Trophoblast cell (in vitro differentiated cells and primary cell): ENCODE measurements at regions not wholly inside any gene's neighbourhood (a gene's known extent, or its start where the extent isn't known, plus 50 kb on each side); places are given as distances from the start of the nearest gene placed in this dataset.

Source experiments
- DNase-seq, 2 donors: peaks; one replicate each; pipeline ENCODE4 v3.0.0-alpha.2; 2016
- H2AFZ ChIP-seq: 2 replicates; pipeline ENCODE4 v1.6.1; 2013; ENCODE audit warnings: low read length, moderate library complexity, mild to moderate bottlenecking; ENCODE audit not compliant: insufficient read depth, poor library complexity
- H2AK5ac ChIP-seq: 2 replicates; pipeline ENCODE4 v1.6.1; 2013; ENCODE audit warnings: mild to moderate bottlenecking, low read length
- H2BK120ac ChIP-seq: 2 replicates; pipeline ENCODE4 v1.6.1; 2013; ENCODE audit warnings: low read length, mild to moderate bottlenecking, moderate library complexity; ENCODE audit not compliant: insufficient read depth, poor library complexity
- H2BK12ac ChIP-seq: 2 replicates; pipeline ENCODE4 v1.6.1; 2013; ENCODE audit warnings: mild to moderate bottlenecking, low read length, moderate library complexity
- H2BK5ac ChIP-seq: 2 replicates; pipeline ENCODE4 v1.6.1; 2013; ENCODE audit warnings: low read length, low read depth, moderate library complexity, mild to moderate bottlenecking; ENCODE audit not compliant: poor library complexity
- H3K14ac ChIP-seq: 2 replicates; pipeline ENCODE4 v1.6.1; 2013; ENCODE audit warnings: mild to moderate bottlenecking, low read length
- H3K18ac ChIP-seq: 2 replicates; pipeline ENCODE4 v1.6.1; 2013; ENCODE audit warnings: mild to moderate bottlenecking, low read length
- H3K23ac ChIP-seq: 2 replicates; pipeline ENCODE4 v1.6.1; 2013; ENCODE audit warnings: low read length
- H3K27ac ChIP-seq: 2 replicates; pipeline ENCODE4 v1.5.1; 2013; ENCODE audit warnings: low read depth, mild to moderate bottlenecking, inconsistent platforms, low read length, moderate library complexity
- H3K27me3 ChIP-seq: 2 replicates; pipeline ENCODE4 v1.6.1; 2013; ENCODE audit warnings: inconsistent platforms, mild to moderate bottlenecking, low read length, moderate library complexity; ENCODE audit not compliant: insufficient read depth
- H3K36me3 ChIP-seq, 2 experiments: 1 replicate in 1 of 2; 2 replicates in 1 of 2; pipeline ENCODE4 v1.6.1; 2013; ENCODE audit warnings: low read length in 2 of 2, mild to moderate bottlenecking in 2 of 2, moderate library complexity in 1 of 2; ENCODE audit not compliant: insufficient read depth in 2 of 2, control insufficient read depth in 1 of 2
- H3K4ac ChIP-seq: 2 replicates; pipeline ENCODE4 v1.6.1; 2013; ENCODE audit warnings: low read depth, mild to moderate bottlenecking, low read length, moderate library complexity
- H3K4me1 ChIP-seq, 2 experiments: 1 replicate in 1 of 2; 2 replicates in 1 of 2; pipeline ENCODE4 v1.6.1; 2013; ENCODE audit warnings: low read length in 2 of 2, mild to moderate bottlenecking in 2 of 2, moderate library complexity in 1 of 2; ENCODE audit not compliant: insufficient read depth in 2 of 2, control insufficient read depth in 1 of 2
- H3K4me2 ChIP-seq: 2 replicates; pipeline ENCODE4 v1.6.1; 2013; ENCODE audit warnings: inconsistent platforms, mild to moderate bottlenecking, low read length, moderate library complexity
- H3K4me3 ChIP-seq: 2 replicates; pipeline ENCODE4 v1.5.1; 2013; ENCODE audit warnings: mild to moderate bottlenecking, low read depth, low read length, inconsistent platforms
- H3K79me1 ChIP-seq: one replicate; pipeline ENCODE4 v1.6.1; 2013; ENCODE audit warnings: low read length
- H3K79me2 ChIP-seq: 2 replicates; pipeline ENCODE4 v1.6.1; 2013; ENCODE audit warnings: low read length, mild to moderate bottlenecking; ENCODE audit not compliant: control insufficient read depth, insufficient read depth, poor library complexity
- H3K9ac ChIP-seq: 2 replicates; pipeline ENCODE4 v1.6.1; 2013; ENCODE audit warnings: mild to moderate bottlenecking, low read length
- H3K9me3 ChIP-seq: 2 replicates; pipeline ENCODE4 v1.6.1; 2013; ENCODE audit warnings: low read depth, mild to moderate bottlenecking, control low read depth, inconsistent platforms, low read length; ENCODE audit not compliant: insufficient read depth
- H4K12ac ChIP-seq: 2 replicates; pipeline ENCODE4 v1.6.1; 2013; ENCODE audit warnings: low read depth, mild to moderate bottlenecking, low read length, moderate library complexity
- H4K8ac ChIP-seq: 2 replicates; pipeline ENCODE4 v1.6.1; 2013; ENCODE audit warnings: low read depth, mild to moderate bottlenecking, low read length, moderate library complexity
- H4K91ac ChIP-seq: one replicate; pipeline ENCODE4 v1.6.1; 2013; ENCODE audit warnings: low read depth, mild to moderate bottlenecking, low read length, moderate library complexity
- WGBS: extraction: QIAGEN DNeasy Blood & Tissue Kit; methylation state at CpG from one replicate; pipeline ENCODE4 v1.1.7; 2013; ENCODE audit warnings: missing lambda C conversion rate; ENCODE audit not compliant: insufficient read length, insufficient coverage; ENCODE audit errors: extremely low coverage; 5-methylcytosine and 5-hydroxymethylcytosine counted together

DNA sequence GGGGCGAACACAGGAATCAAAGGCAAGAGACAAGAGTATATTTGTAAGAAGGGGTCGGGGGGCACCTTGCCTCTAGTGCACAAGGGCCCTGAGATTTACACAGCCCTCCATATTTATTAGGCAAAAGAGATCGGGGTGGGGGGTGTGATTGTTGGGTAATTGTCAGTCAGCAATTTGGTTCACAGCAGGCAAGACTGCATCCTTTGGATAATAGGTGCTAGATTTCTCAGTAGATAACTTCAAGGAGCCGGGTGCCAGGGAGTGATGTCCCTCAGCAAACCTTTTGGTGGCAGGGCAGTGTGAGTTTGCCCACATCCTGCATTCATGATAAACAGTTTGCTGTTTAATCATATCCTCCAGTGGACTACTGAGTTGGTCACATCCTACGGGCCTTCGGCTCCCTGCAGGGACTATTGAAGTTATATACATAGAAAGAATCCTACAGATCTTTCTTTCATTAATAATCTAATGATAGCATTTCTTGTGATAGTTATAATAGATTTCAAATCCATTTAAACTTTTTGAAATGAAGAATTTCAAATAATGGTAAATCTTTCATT lies 178.5 kb downstream of the GNAI1 start:
- WGBS, result no CpG with 5 or more reads among the region's 6 CpGs
- no peaks in the 10 kb centered on the region for H3K79me2 ChIP-seq
- H4K91ac ChIP-seq, result no peak overlapping the region
- H3K4me2 ChIP-seq, result no peak overlapping the region
- no peak overlapping the region for H3K18ac ChIP-seq
- no peak overlapping the region for H4K8ac ChIP-seq
- no peak overlapping the region for H3K4me3 ChIP-seq
- H3K27ac ChIP-seq, result no peak overlapping the region
- H3K79me1 ChIP-seq, result no peaks in the 10 kb centered on the region
- H3K14ac ChIP-seq, result no peak overlapping the region
- H3K23ac ChIP-seq, result no peak overlapping the region
- no peak overlapping the region for H2BK5ac ChIP-seq
- H2AK5ac ChIP-seq, result no peak overlapping the region
- H4K12ac ChIP-seq, result no peak overlapping the region
- no peak overlapping the region for H2BK120ac ChIP-seq
- no peak overlapping the region for H3K9ac ChIP-seq
- H3K36me3 ChIP-seq, result no peaks in the 10 kb centered on the region
- no peak overlapping the region for H2AFZ ChIP-seq
- H2BK12ac ChIP-seq, result no peak overlapping the region
- H3K4ac ChIP-seq, result no peak overlapping the region
- no peaks in the 10 kb centered on the region for H3K9me3 ChIP-seq
- no peak for DNase-seq
- no peaks in the 10 kb centered on the region for H3K27me3 ChIP-seq
- peaks cover 2 to 4% of the 10 kb centered on the region in 2 experiments for H3K4me1 ChIP-seq

DNA sequence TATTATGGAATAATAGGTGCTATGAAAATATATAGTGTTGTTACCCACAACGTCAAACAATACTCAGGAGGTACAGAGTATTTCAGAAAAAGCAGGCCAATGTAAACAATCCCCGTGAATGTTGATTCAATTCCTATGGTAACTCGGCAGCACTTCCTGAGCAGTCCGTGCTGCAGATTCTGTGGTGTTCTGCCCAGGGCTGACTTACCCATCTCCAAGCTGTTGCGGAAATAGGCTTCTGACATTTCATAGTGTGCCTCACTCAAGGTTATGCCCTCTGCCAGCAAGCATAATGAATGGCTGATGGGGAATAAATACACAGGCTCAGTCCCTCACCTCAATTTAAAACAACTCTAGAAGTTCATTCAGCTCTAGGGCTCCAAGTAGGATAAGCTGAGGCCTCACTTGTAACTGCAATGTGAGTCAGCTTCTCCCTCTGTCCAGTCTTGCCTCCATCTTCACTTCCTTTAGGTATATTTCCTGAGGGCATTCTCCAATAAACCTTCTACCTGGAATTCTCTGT lies 177.6 kb downstream of the GNAI1 start:
- no peak overlapping the region for H3K14ac ChIP-seq
- H2BK120ac ChIP-seq, result no peak overlapping the region
- no peak overlapping the region for H4K91ac ChIP-seq
- H3K4me2 ChIP-seq, result no peak overlapping the region
- no peaks in the 10 kb centered on the region for H3K79me2 ChIP-seq
- no peaks in the 10 kb centered on the region for H3K36me3 ChIP-seq
- no peaks in the 10 kb centered on the region for H3K27me3 ChIP-seq
- no peaks in the 10 kb centered on the region for H3K9me3 ChIP-seq
- no peak overlapping the region for H3K18ac ChIP-seq
- no peaks in the 10 kb centered on the region for H3K79me1 ChIP-seq
- H3K23ac ChIP-seq, result no peak overlapping the region
- peak overlapping the region; percentile 9 for H2AFZ ChIP-seq
- no peak overlapping the region for H3K27ac ChIP-seq
- H2BK5ac ChIP-seq, result no peak overlapping the region
- no peak overlapping the region for H2AK5ac ChIP-seq
- H3K4me1 ChIP-seq, result peaks cover 2 to 4% of the 10 kb centered on the region in 2 experiments
- H3K9ac ChIP-seq, result no peak overlapping the region
- H2BK12ac ChIP-seq, result no peak overlapping the region
- WGBS, result no CpG with 5 or more reads among the region's 5 CpGs
- no peak overlapping the region for H4K12ac ChIP-seq
- no peak overlapping the region for H3K4ac ChIP-seq
- H3K4me3 ChIP-seq, result no peak overlapping the region
- peak overlapping the region; percentile 17 for H4K8ac ChIP-seq
- peak in 1 of 2 donors; percentile 53 for DNase-seq

DNA sequence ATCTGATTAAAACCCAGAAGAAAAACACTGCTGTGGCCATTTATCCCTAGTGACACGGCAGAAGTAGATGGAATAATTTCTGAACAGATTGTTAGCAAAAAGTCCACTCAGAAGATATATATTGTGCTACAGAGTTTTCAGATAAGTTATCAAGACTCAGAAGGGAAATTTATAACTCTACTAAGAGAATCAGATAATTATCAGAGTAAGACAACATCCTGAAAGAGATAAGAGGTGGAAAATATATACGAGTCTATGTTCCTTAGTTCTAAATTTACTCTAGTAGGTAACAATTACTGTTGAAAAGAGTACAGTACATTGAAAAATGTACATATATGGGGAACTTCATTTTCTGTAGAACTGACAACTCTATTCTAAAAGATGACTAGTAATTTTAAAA lies 176.7 kb downstream of the GNAI1 start:
- Histone ChIP-seq H2BK5ac (no peak overlapping the region), H4K12ac (no peak overlapping the region), H3K4me1 (peaks cover 2 to 4% of the 10 kb centered on the region in 2 experiments), H3K9ac (no peak overlapping the region), H3K79me2 (no peaks in the 10 kb centered on the region), H3K79me1 (no peaks in the 10 kb centered on the region), H3K23ac (no peak overlapping the region), H3K4ac (no peak overlapping the region), H3K18ac (no peak overlapping the region), H3K4me3 (no peak overlapping the region), H2BK12ac (no peak overlapping the region), H4K91ac (no peak overlapping the region), H2AFZ (no peak overlapping the region), H3K27me3 (no peaks in the 10 kb centered on the region), H2BK120ac (no peak overlapping the region), H3K27ac (no peak overlapping the region), H3K4me2 (no peak overlapping the region), H3K14ac (no peak overlapping the region), H3K9me3 (no peaks in the 10 kb centered on the region), H4K8ac (no peak overlapping the region), H3K36me3 (no peaks in the 10 kb centered on the region), H2AK5ac (no peak overlapping the region)
- WGBS, result no CpG with 5 or more reads among the region's 2 CpGs
- no peak for DNase-seq

DNA sequence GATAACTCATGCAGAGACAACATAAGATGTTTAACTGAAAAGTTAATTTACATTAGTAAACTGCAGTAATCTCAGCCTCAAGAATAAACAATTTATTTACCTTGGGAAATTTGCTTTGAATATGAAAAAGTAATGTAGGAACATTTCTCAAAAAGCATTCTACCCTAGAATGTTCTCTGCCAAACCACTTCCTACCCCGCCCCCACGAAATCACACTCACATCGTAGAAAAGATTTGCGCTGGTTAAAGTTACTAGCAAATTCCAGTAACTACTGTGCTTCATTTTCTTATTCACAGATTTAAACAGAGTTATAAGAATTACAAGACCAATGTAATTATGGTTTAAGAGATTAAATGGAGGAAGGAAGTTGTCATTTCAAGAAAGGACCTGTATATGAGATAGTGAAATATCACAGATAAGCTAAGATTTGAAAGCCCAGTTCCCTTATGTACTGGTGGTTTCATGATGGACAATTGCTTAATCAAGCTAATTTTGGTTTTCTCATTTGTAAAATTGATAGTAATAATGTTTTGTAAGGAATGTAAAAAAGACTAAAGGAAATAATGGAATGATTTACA lies 175.4 kb downstream of the GNAI1 start:
- no peak for DNase-seq
- Histone ChIP-seq H3K27ac (no peak overlapping the region), H4K8ac (no peak overlapping the region), H3K79me2 (no peaks in the 10 kb centered on the region), H2AFZ (no peak overlapping the region), H4K12ac (no peak overlapping the region), H3K4me1 (peaks cover 2 to 4% of the 10 kb centered on the region in 2 experiments), H2BK12ac (no peak overlapping the region), H3K23ac (no peak overlapping the region), H3K4ac (no peak overlapping the region), H3K9ac (no peak overlapping the region), H3K4me2 (no peak overlapping the region), H3K79me1 (no peaks in the 10 kb centered on the region), H3K36me3 (no peaks in the 10 kb centered on the region), H3K27me3 (no peaks in the 10 kb centered on the region), H3K14ac (no peak overlapping the region), H3K18ac (no peak overlapping the region), H3K4me3 (no peak overlapping the region), H2BK5ac (no peak overlapping the region), H3K9me3 (no peaks in the 10 kb centered on the region), H4K91ac (no peak overlapping the region), H2AK5ac (no peak overlapping the region), H2BK120ac (no peak overlapping the region)
- WGBS, result no CpG with 5 or more reads among the region's 4 CpGs
